H1 (cell line): ENCODE measurements at regions not wholly inside any gene's neighbourhood (a gene's known extent, or its start where the extent isn't known, plus 50 kb on each side); places are given as distances from the start of the nearest gene placed in this dataset.

Experiments used
- CTCF ChIA-PET: fragments of 300-600 bp; sonication (Branson Sonifier 250); formaldehyde crosslinking; loops from one replicate; lab custom pipeline; 2021; ENCODE audit not compliant: partially characterized antibody; lab: Charles Lee
- POLR2A ChIA-PET: fragments of 300-600 bp; sonication (Branson Sonifier 250); formaldehyde crosslinking; loops from one replicate; lab custom pipeline; 2021; ENCODE audit warnings: inconsistent platforms; ENCODE audit not compliant: partially characterized antibody; lab: Charles Lee
- DNase-seq, 2 experiments: peaks; one replicate each; pipeline versions ENCODE4 v3.0.0 to v3.0.0-alpha.2; 2010 to 2022; ENCODE audit warnings: low spot score in 2 of 2, low read depth in 1 of 2, mixed read lengths in 1 of 2
- FAIRE-seq: peaks from 2 replicates; lab custom pipeline; 2011; peaks lifted over from hg19 to GRCh38; lab: Jason Lieb, UNC
- H2AFZ ChIP-seq: 2 replicates; pipeline ENCODE4 v1.8.1; 2012; ENCODE audit warnings: low read length, inconsistent platforms
- H2AK5ac ChIP-seq: 2 replicates; pipeline ENCODE4 v1.6.1; 2013; ENCODE audit warnings: low read depth, low read length
- H2BK120ac ChIP-seq: replicated peaks from 2 replicates; pipeline ENCODE3; 2013; ENCODE audit warnings: low read depth, low read length, inconsistent platforms
- H2BK12ac ChIP-seq: 2 replicates; pipeline ENCODE4 v1.6.1; 2013; ENCODE audit warnings: low read depth, low read length
- H2BK15ac ChIP-seq: 2 replicates; pipeline ENCODE4 v1.6.1; 2013; ENCODE audit warnings: low read length
- H2BK20ac ChIP-seq: 2 replicates; pipeline ENCODE4 v1.6.1; 2013; ENCODE audit warnings: low read length
- H2BK5ac ChIP-seq: 2 replicates; pipeline ENCODE4 v1.6.1; 2013; ENCODE audit warnings: low read depth, low read length
- H3K14ac ChIP-seq: 2 replicates; pipeline ENCODE4 v1.6.1; 2013; ENCODE audit warnings: inconsistent platforms; ENCODE audit not compliant: insufficient read length
- H3K18ac ChIP-seq: 2 replicates; pipeline ENCODE4 v1.6.1; 2013; ENCODE audit warnings: low read length; ENCODE audit errors: extremely low read depth
- H3K23ac ChIP-seq: 2 replicates; pipeline ENCODE4 v1.6.1; 2013; ENCODE audit warnings: inconsistent platforms; ENCODE audit not compliant: insufficient read length
- H3K23me2 ChIP-seq: 2 replicates; pipeline ENCODE4 v1.6.1; 2013; ENCODE audit warnings: low read depth, low read length
- H3K27ac ChIP-seq: 2 replicates; pipeline ENCODE4 v1.6.1; 2011; ENCODE audit warnings: low read depth, low read length, inconsistent platforms
- H3K27me3 ChIP-seq, 4 experiments: replicated peaks in 1 of 4; 1 replicate in 1 of 4; 2 replicates in 3 of 4; pipeline versions ENCODE4 v1.6.1 to v1.8.1; 2011 to 2013; ENCODE audit warnings: low read length in 3 of 4, mild to moderate bottlenecking in 3 of 4, inconsistent platforms in 2 of 4, mixed read lengths in 2 of 4, moderate library complexity in 1 of 4; ENCODE audit not compliant: control insufficient read depth in 3 of 4, insufficient read depth in 3 of 4; ENCODE audit errors: extremely low read depth in 1 of 4
- H3K36me3 ChIP-seq, 4 experiments: 2 replicates each; pipeline versions ENCODE4 v1.6.1 to v1.8.1; 2011 to 2013; ENCODE audit warnings: mild to moderate bottlenecking in 4 of 4, low read length in 3 of 4, moderate library complexity in 2 of 4, control low read depth in 1 of 4, inconsistent platforms in 1 of 4; ENCODE audit not compliant: insufficient read depth in 4 of 4, control insufficient read depth in 2 of 4
- H3K4ac ChIP-seq: replicated peaks from 2 replicates; pipeline ENCODE3; 2013; ENCODE audit warnings: low read length, low read depth, mixed read lengths, inconsistent platforms; ENCODE audit not compliant: insufficient read length
- H3K4me1 ChIP-seq, 4 experiments: replicated peaks in 1 of 4; 1 replicate in 1 of 4; 2 replicates in 3 of 4; pipeline versions ENCODE4 v1.6.1 to v1.8.1; 2011 to 2013; ENCODE audit warnings: low read length in 3 of 4, inconsistent platforms in 2 of 4, mixed read lengths in 1 of 4; ENCODE audit not compliant: insufficient read depth in 4 of 4, control insufficient read depth in 3 of 4
- H3K4me2 ChIP-seq, 2 experiments: 2 replicates each; pipeline versions ENCODE4 v1.6.1 to v1.8.1; 2011 to 2013; ENCODE audit warnings: low read depth in 2 of 2, low read length in 2 of 2, control low read depth in 1 of 2, inconsistent platforms in 1 of 2, mild to moderate bottlenecking in 1 of 2; ENCODE audit not compliant: insufficient read depth in 1 of 2
- H3K4me3 ChIP-seq, 4 experiments: fragments of 200-600, 300-600 bp in 1 of 4; sonication (generic), shearing (Covaris generic), sonication (Bioruptor Twin) in 1 of 4; 2 replicates each; pipeline versions ENCODE4 v1.5.1 to v1.8.1; 2011 to 2016; ENCODE audit warnings: low read length in 4 of 4, low read depth in 3 of 4, control low read depth in 2 of 4, inconsistent platforms in 2 of 4, mild to moderate bottlenecking in 2 of 4, mixed read lengths in 1 of 4, moderate library complexity in 1 of 4; ENCODE audit not compliant: insufficient read depth in 2 of 4; ENCODE audit errors: extremely low read depth in 1 of 4
- H3K56ac ChIP-seq: replicated peaks from 2 replicates; pipeline ENCODE3; 2013; ENCODE audit warnings: low read depth, mild to moderate bottlenecking, mixed read lengths, low read length, inconsistent platforms; ENCODE audit not compliant: insufficient read length
- H3K79me1 ChIP-seq: 2 replicates; pipeline ENCODE4 v1.6.1; 2013; ENCODE audit warnings: low read depth, low read length, control low read depth
- H3K79me2 ChIP-seq, 2 experiments: 2 replicates each; pipeline versions ENCODE4 v1.6.1 to v1.8.1; 2012 to 2013; ENCODE audit warnings: low read length in 2 of 2, mild to moderate bottlenecking in 2 of 2, inconsistent platforms in 1 of 2; ENCODE audit not compliant: insufficient read depth in 2 of 2, control insufficient read depth in 1 of 2
- H3K9ac ChIP-seq, 4 experiments: replicated peaks in 1 of 4; 1 replicate in 1 of 4; 2 replicates in 3 of 4; pipeline versions ENCODE4 v1.6.1 to v1.8.1; 2011 to 2013; ENCODE audit warnings: low read depth in 3 of 4, low read length in 3 of 4, control low read depth in 2 of 4, mild to moderate bottlenecking in 2 of 4, moderate library complexity in 2 of 4, inconsistent platforms in 1 of 4; ENCODE audit errors: extremely low read depth in 1 of 4
- H3K9me3 ChIP-seq, 2 experiments: 2 replicates each; pipeline versions ENCODE4 v1.6.1 to v1.8.1; 2012 to 2013; ENCODE audit warnings: mild to moderate bottlenecking in 2 of 2, moderate library complexity in 2 of 2, control low read depth in 1 of 2, inconsistent platforms in 1 of 2, low read depth in 1 of 2, low read length in 1 of 2, mixed read lengths in 1 of 2; ENCODE audit not compliant: insufficient read depth in 2 of 2
- H4K20me1 ChIP-seq, 2 experiments: replicated peaks in 1 of 2; 2 replicates each; pipeline versions ENCODE3 to v1.8.1; 2011 to 2013; ENCODE audit warnings: inconsistent platforms in 2 of 2, low read length in 2 of 2, mild to moderate bottlenecking in 1 of 2; ENCODE audit not compliant: insufficient read depth in 2 of 2, control insufficient read depth in 1 of 2
- H4K5ac ChIP-seq: 2 replicates; pipeline ENCODE4 v1.6.1; 2013; ENCODE audit warnings: low read length, low read depth, mixed read lengths, inconsistent platforms; ENCODE audit not compliant: insufficient read length
- H4K8ac ChIP-seq: 2 replicates; pipeline ENCODE4 v1.8.0; 2013; ENCODE audit warnings: mild to moderate bottlenecking, moderate library complexity, low read length, inconsistent platforms; ENCODE audit not compliant: insufficient read depth; ENCODE audit errors: extremely low read depth
- H4K91ac ChIP-seq: replicated peaks from 2 replicates; pipeline ENCODE3; 2013; ENCODE audit warnings: low read length, mixed read lengths, inconsistent platforms; ENCODE audit not compliant: insufficient read length
- ATF3 ChIP-seq: IDR thresholded peaks from 2 replicates; pipeline ENCODE4 v1.6.1; 2011; ENCODE audit warnings: low read depth, mild to moderate bottlenecking, low read length; ENCODE audit not compliant: insufficient read depth
- CHD1 ChIP-seq: IDR thresholded peaks from 2 replicates; pipeline ENCODE4 v1.6.1; 2012; ENCODE audit warnings: low read depth, low read length, improper control_type of control experiment
- EP300 ChIP-seq, 2 experiments: IDR thresholded peaks; 1 replicate in 1 of 2; 2 replicates in 1 of 2; pipeline ENCODE4 v1.6.1; 2011 to 2012; ENCODE audit warnings: low read depth in 2 of 2, low read length in 2 of 2, mild to moderate bottlenecking in 2 of 2, borderline replicate concordance in 1 of 2, inconsistent platforms in 1 of 2, moderate library complexity in 1 of 2
- FOSL1 ChIP-seq: IDR thresholded peaks from 2 replicates; pipeline ENCODE4 v1.6.1; 2011; ENCODE audit warnings: mild to moderate bottlenecking, low read depth, low read length, moderate library complexity; ENCODE audit not compliant: insufficient read depth
- HDAC2 ChIP-seq, 2 experiments: fragments of 300-600 bp in 1 of 2; sonication (generic) in 1 of 2; IDR thresholded peaks; 2 replicates each; pipeline ENCODE4 v1.6.1; 2011 to 2012; ENCODE audit warnings: low read depth in 2 of 2, low read length in 2 of 2, mild to moderate bottlenecking in 2 of 2, moderate library complexity in 2 of 2, borderline replicate concordance in 1 of 2, inconsistent platforms in 1 of 2
- HDAC6 ChIP-seq: IDR thresholded peaks from one replicate; pipeline ENCODE4 v1.7.1; 2012; ENCODE audit warnings: low read depth, mild to moderate bottlenecking, inconsistent platforms, low read length, moderate library complexity
- NANOG ChIP-seq: IDR thresholded peaks from 2 replicates; pipeline ENCODE4 v1.6.1; 2011; ENCODE audit warnings: low read length, low read depth, mild to moderate bottlenecking, inconsistent platforms; ENCODE audit not compliant: insufficient read depth, poor library complexity, severe bottlenecking
- NRF1 ChIP-seq: IDR thresholded peaks from 2 replicates; pipeline ENCODE4 v1.6.1; 2011; ENCODE audit warnings: mild to moderate bottlenecking, low read depth, low read length, improper control_type of control experiment
- PHF8 ChIP-seq: fragments of 200-600 bp; sonication (generic); conservative IDR thresholded peaks from 2 replicates; pipeline ENCODE4 v1.7.1; 2012; ENCODE audit warnings: low read depth, mild to moderate bottlenecking, inconsistent platforms, low read length, moderate library complexity
- POU5F1 ChIP-seq: IDR thresholded peaks from 2 replicates; pipeline ENCODE4 v1.6.1; 2011; ENCODE audit warnings: low read depth, mild to moderate bottlenecking, low read length, moderate library complexity
- RFX5 ChIP-seq: IDR thresholded peaks from 2 replicates; pipeline ENCODE4 v1.6.1; 2011; ENCODE audit warnings: low read depth, low read length, improper control_type of control experiment, borderline replicate concordance
- SIRT6 ChIP-seq: IDR thresholded peaks from one replicate; pipeline ENCODE4 v1.7.1; 2012; ENCODE audit warnings: low read length, inconsistent platforms
- SIX5 ChIP-seq: IDR thresholded peaks from 2 replicates; pipeline ENCODE4 v1.6.1; 2011; ENCODE audit warnings: mild to moderate bottlenecking, low read depth, low read length
- SP2 ChIP-seq: IDR thresholded peaks from 2 replicates; pipeline ENCODE4 v1.6.1; 2012; ENCODE audit warnings: mild to moderate bottlenecking, low read length, inconsistent platforms
- TAF1 ChIP-seq: IDR thresholded peaks from 2 replicates; pipeline ENCODE4 v1.6.1; 2011; ENCODE audit warnings: mild to moderate bottlenecking, low read depth, low read length
- WGBS, 2 experiments: shearing (Covaris generic) in 1 of 2; methylation state at CpG; one replicate each; pipeline versions ENCODE4 v1.1.6 to v1.1.7; 2013 to 2015; ENCODE audit warnings: low lambda C conversion rate in 2 of 2, mixed read lengths in 2 of 2, inconsistent platforms in 1 of 2, low coverage in 1 of 2, missing lambda C conversion rate in 1 of 2; ENCODE audit not compliant: insufficient replicate concordance in 2 of 2, insufficient coverage in 1 of 2, insufficient read length in 1 of 2; ENCODE audit errors: extremely low coverage in 1 of 2, missing lambda C conversion rate in 1 of 2; 5-methylcytosine and 5-hydroxymethylcytosine counted together

- CTCF ChIA-PET: no interaction called here
- H2BK20ac ChIP-seq: no peak overlapping the region
- no peak overlapping the region for H4K8ac ChIP-seq
- TF ChIP-seq PHF8 (no peak), ATF3 (no peak), EP300 (IDR thresholded peaks at IDR 0.05; ENCODE audit: borderline replicate concordance in 1 of 2, low read depth in 2 of 2, low read length in 2 of 2) (no peak), RFX5 (no peak), NANOG (no peak), SIRT6 (no peak), HDAC2 (IDR thresholded peaks at IDR 0.05; ENCODE audit: borderline replicate concordance in 1 of 2, low read depth in 2 of 2, low read length in 2 of 2) (no peak), POU5F1 (no peak), SP2 (no peak), FOSL1 (no peak), HDAC6 (no peak), SIX5 (no peak), CHD1 (no peak), NRF1 (no peak), TAF1 (no peak)
Measured at GRCh38 chr2:238719641-238720040, 128.2 kb upstream of the TWIST2 start.

More at GRCh38 chr2:238719641-238720040, 128.2 kb upstream of the TWIST2 start:
- Histone ChIP-seq H3K79me1 (no peaks in the 10 kb centered on the region), H3K27me3 (no peaks in the 10 kb centered on the region), H3K56ac (no peak overlapping the region), H4K91ac (no peak overlapping the region), H3K9ac (no peak overlapping the region), H2BK5ac (no peak overlapping the region), H3K9me3 (no peaks in the 10 kb centered on the region), H2AK5ac (no peak overlapping the region), H2BK15ac (no peak overlapping the region), H4K20me1 (no peaks in the 10 kb centered on the region), H3K4me3 (no peak overlapping the region), H2AFZ (no peak overlapping the region), H3K23ac (no peak overlapping the region), H2BK120ac (no peak overlapping the region), H3K4me2 (no peak overlapping the region), H4K5ac (no peak overlapping the region), H3K4me1 (peaks cover 0 to 8% (median 1%) of the 10 kb centered on the region in 4 experiments; a peak in 2 of 7 replicates), H3K79me2 (no peaks in the 10 kb centered on the region), H3K18ac (no peak overlapping the region), H3K14ac (no peak overlapping the region), H3K27ac (no peak overlapping the region), H3K36me3 (no peaks in the 10 kb centered on the region), H2BK12ac (no peak overlapping the region), H3K4ac (no peak overlapping the region), H3K23me2 (no peaks in the 10 kb centered on the region)
- POLR2A ChIA-PET: no interaction called here
- FAIRE-seq (no peak), DNase-seq (no peak)
- 86% methylated on average over 10 of the region's 10 CpGs; no CpG with 5 or more reads in 1 of the 2 experiments for WGBS, 2 experiments
